ENCODE measurements at regions not wholly inside any gene's neighbourhood (a gene's known extent, or its start where the extent isn't known, plus 50 kb on each side); places are given as distances from the start of the nearest gene placed in this dataset.

DNA sequence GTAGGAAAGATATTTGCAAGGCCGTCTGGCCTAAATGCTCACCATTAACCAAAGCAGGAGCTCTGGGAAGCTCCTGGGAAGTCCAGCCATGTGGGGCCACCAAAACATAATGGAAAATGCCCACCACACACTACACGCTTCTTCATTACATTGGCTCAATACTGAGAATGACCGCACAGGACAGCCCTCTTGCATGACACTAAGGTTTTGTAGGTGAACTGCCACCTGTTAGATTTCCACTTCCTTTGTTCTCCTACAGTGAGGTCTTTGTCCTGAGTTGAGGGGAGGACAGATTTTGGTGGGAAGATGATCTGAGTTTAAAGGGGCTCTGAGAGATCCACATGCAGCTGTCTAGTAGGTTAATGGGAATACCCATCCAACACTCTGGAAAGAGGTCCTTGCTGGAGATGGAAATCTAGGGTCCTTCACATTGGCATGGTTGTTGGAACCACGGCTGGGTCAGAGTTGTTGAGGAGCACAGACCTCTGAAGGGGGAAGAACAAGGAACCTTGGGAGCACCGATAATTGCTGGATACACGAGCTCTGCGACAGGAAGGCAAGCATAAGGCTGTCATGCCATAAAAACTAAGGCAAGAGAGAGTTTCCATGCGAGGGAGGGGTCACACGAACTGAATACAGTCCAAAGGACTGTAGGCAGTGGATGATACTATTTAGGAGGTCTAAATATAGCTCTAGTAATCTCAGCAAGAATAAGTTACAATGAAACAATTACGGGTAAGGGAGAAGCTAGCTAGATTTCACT, 105.5 kb upstream of the IRF2BP2 start:
- Mint-ChIP-seq H3K4me1 (peaks cover 57% of the 10 kb centered on the region), H3K27me3 (ENCODE audit: low read depth) (no peaks in the 10 kb centered on the region), H3K27ac (peak overlapping the region; percentile 99 to 100 (median 99)), H3K36me3 (ENCODE audit: low read depth) (no peaks in the 10 kb centered on the region), H3K4me3 (peak overlapping the region in 2 of 3 experiments; percentile 18 to 40), H3K9me3 (no peaks in the 10 kb centered on the region)
- TF ChIP-seq CTCF (IDR thresholded peaks at IDR 0.05; ENCODE audit: unreplicated experiment in 3 of 3): no peak

GRCh38 chr1:234713859-234714258, 103.9 kb upstream of the IRF2BP2 start:
- no peak for TF ChIP-seq CTCF (IDR thresholded peaks at IDR 0.05; ENCODE audit: unreplicated experiment in 3 of 3)
- Mint-ChIP-seq H3K27ac (peak overlapping the region in 2 of 3 experiments; percentile 47 to 99), H3K27me3 (ENCODE audit: low read depth) (no peaks in the 10 kb centered on the region), H3K4me3 (no peak overlapping the region), H3K4me1 (peaks cover 56% of the 10 kb centered on the region), H3K36me3 (ENCODE audit: low read depth) (no peaks in the 10 kb centered on the region), H3K9me3 (no peaks in the 10 kb centered on the region)

DNA sequence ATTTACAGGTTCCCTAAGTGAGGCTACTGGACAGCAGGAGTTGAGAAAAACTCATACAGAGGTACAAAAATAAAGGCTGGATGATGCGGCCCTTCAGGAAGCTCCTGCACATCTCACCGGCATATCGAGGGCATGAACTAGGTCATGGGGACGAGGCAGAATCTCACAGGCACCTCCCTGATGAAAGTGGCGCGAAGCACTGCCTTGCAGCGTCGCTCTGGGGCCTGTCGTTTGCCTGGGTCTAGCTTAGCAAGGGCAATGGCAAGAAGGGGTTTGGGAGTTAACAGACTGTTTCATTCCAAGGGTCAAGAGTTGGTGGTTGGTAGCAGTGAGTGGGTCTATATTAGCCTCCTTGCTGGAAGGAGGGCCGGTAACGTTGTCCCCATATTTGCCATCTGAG, 103.5 kb upstream of the IRF2BP2 start:
- Mint-ChIP-seq H3K9me3 (no peaks in the 10 kb centered on the region), H3K4me3 (no peak overlapping the region), H3K4me1 (peaks cover 55% of the 10 kb centered on the region), H3K27ac (no peak overlapping the region), H3K36me3 (ENCODE audit: low read depth) (no peaks in the 10 kb centered on the region), H3K27me3 (ENCODE audit: low read depth) (no peaks in the 10 kb centered on the region)
- no peak for TF ChIP-seq CTCF (IDR thresholded peaks at IDR 0.05; ENCODE audit: unreplicated experiment in 3 of 3)

GRCh38 chr1:234712891-234713305, 102.9 kb upstream of the IRF2BP2 start:
- Mint-ChIP-seq H3K9me3 (no peaks in the 10 kb centered on the region), H3K27ac (no peak overlapping the region), H3K36me3 (ENCODE audit: low read depth) (no peaks in the 10 kb centered on the region), H3K4me3 (no peak overlapping the region), H3K4me1 (peaks cover 50% of the 10 kb centered on the region), H3K27me3 (ENCODE audit: low read depth) (no peaks in the 10 kb centered on the region)
- TF ChIP-seq CTCF (IDR thresholded peaks at IDR 0.05; ENCODE audit: unreplicated experiment in 3 of 3): no peak

DNA sequence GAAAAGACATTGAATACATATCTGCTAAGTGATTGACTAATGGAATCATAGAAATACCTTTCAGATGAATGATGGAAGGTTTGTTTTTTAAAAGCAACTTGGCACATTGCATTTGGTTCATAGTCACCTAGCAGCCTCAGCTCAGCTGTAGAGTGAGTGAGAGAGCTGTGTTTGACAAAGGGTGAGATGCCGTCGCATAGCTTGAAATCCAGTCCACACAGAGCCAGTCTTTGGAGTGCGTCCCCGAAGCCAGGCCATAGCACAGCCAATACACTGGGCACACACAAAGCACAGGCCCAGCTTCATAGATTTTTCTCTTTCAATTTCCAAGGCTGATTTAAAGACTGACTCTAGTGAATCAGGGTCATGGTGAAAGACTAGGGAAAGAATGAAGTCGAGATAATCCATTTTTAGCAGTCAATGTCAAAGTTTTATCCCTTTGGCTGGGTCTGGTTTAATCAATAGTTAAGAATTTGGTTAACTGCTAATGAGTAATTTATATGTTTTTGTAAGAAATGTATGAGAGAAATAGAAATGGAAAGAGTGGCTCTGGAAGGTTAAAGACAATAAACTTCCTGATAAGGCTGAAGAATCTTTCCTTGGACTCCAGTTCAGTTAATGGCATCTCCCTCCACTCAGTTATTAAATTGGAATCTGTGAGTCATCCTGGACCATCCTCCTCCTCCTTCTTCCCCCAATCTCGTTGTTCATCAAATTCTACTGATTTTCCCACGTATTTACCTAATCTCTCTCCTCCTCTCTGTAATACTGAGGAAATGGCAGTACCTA, 101.2 kb upstream of the IRF2BP2 start:
- Mint-ChIP-seq H3K9me3 (no peaks in the 10 kb centered on the region), H3K27ac (peak overlapping the region in 2 of 3 experiments; percentile 1 to 15), H3K4me3 (no peak overlapping the region), H3K27me3 (ENCODE audit: low read depth) (no peaks in the 10 kb centered on the region), H3K36me3 (ENCODE audit: low read depth) (no peaks in the 10 kb centered on the region), H3K4me1 (peaks cover 32% of the 10 kb centered on the region)
- TF ChIP-seq CTCF (IDR thresholded peaks at IDR 0.05; ENCODE audit: unreplicated experiment in 3 of 3): no peak
